ENCODE measurements at regions not wholly inside any gene's neighbourhood (a gene's known extent, or its start where the extent isn't known, plus 50 kb on each side); places are given as distances from the start of the nearest gene placed in this dataset.

- no peak overlapping the region for H3K27ac Mint-ChIP-seq
- peaks cover 12% of the 10 kb centered on the region for H3K9me3 Mint-ChIP-seq (ENCODE audit: low read depth)
- H3K4me1 Mint-ChIP-seq (ENCODE audit: low read depth), result no peaks in the 10 kb centered on the region
- no peak for DNase-seq (ENCODE audit: low spot score, unreplicated experiment)
- no peaks in the 10 kb centered on the region for H3K36me3 Mint-ChIP-seq (ENCODE audit: insufficient read depth)
- no peak for TF ChIP-seq CTCF (IDR thresholded peaks at IDR 0.05; ENCODE audit: unreplicated experiment)
- no peaks in the 10 kb centered on the region for H3K27me3 Mint-ChIP-seq
- no peak overlapping the region for H3K4me3 Mint-ChIP-seq (ENCODE audit: low read depth)
Measured at GRCh38 chr5:37984300-37984699, 144.5 kb upstream of the GDNF start.

- H3K9me3 Mint-ChIP-seq (ENCODE audit: low read depth), result peaks cover 14% of the 10 kb centered on the region
- no peak overlapping the region for H3K27ac Mint-ChIP-seq
- no peak for DNase-seq (ENCODE audit: low spot score, unreplicated experiment)
Measured at GRCh38 chr5:37983463-37983862, 143.6 kb upstream of the GDNF start.

GRCh38 chr5:37979559-37979958, 139.7 kb upstream of the GDNF start:
- peaks cover 18% of the 10 kb centered on the region for H3K9me3 Mint-ChIP-seq (ENCODE audit: low read depth)
- DNase-seq (ENCODE audit: low spot score, unreplicated experiment), result no peak
- no peaks in the 10 kb centered on the region for H3K36me3 Mint-ChIP-seq (ENCODE audit: insufficient read depth)
- no peak overlapping the region for H3K27ac Mint-ChIP-seq
- H3K4me3 Mint-ChIP-seq (ENCODE audit: low read depth), result no peak overlapping the region
- TF ChIP-seq CTCF (IDR thresholded peaks at IDR 0.05; ENCODE audit: unreplicated experiment), result no peak
- H3K4me1 Mint-ChIP-seq (ENCODE audit: low read depth), result no peaks in the 10 kb centered on the region
- no peaks in the 10 kb centered on the region for H3K27me3 Mint-ChIP-seq

More at GRCh38 chr5:37983463-37983862, 143.6 kb upstream of the GDNF start:
- TF ChIP-seq CTCF (IDR thresholded peaks at IDR 0.05; ENCODE audit: unreplicated experiment), result no peak
- H3K4me3 Mint-ChIP-seq (ENCODE audit: low read depth), result no peak overlapping the region
- H3K27me3 Mint-ChIP-seq, result no peaks in the 10 kb centered on the region
- no peaks in the 10 kb centered on the region for H3K4me1 Mint-ChIP-seq (ENCODE audit: low read depth)
- H3K36me3 Mint-ChIP-seq (ENCODE audit: insufficient read depth), result no peaks in the 10 kb centered on the region

- peaks cover 8% of the 10 kb centered on the region for H3K9me3 Mint-ChIP-seq (ENCODE audit: low read depth)
- no peak for TF ChIP-seq CTCF (IDR thresholded peaks at IDR 0.05; ENCODE audit: unreplicated experiment)
- H3K36me3 Mint-ChIP-seq (ENCODE audit: insufficient read depth), result no peaks in the 10 kb centered on the region
- no peaks in the 10 kb centered on the region for H3K4me1 Mint-ChIP-seq (ENCODE audit: low read depth)
- DNase-seq (ENCODE audit: low spot score, unreplicated experiment), result no peak
- H3K27me3 Mint-ChIP-seq, result no peaks in the 10 kb centered on the region
- no peak overlapping the region for H3K4me3 Mint-ChIP-seq (ENCODE audit: low read depth)
- H3K27ac Mint-ChIP-seq, result no peak overlapping the region
Measured at GRCh38 chr5:37975531-37975930, 135.7 kb upstream of the GDNF start.

- peaks cover 1% of the 10 kb centered on the region for H3K9me3 Mint-ChIP-seq (ENCODE audit: low read depth)
- no peak overlapping the region for H3K4me3 Mint-ChIP-seq (ENCODE audit: low read depth)
- TF ChIP-seq CTCF (IDR thresholded peaks at IDR 0.05; ENCODE audit: unreplicated experiment), result no peak
- H3K36me3 Mint-ChIP-seq (ENCODE audit: insufficient read depth), result no peaks in the 10 kb centered on the region
- no peak overlapping the region for H3K27ac Mint-ChIP-seq
- H3K4me1 Mint-ChIP-seq (ENCODE audit: low read depth), result no peaks in the 10 kb centered on the region
- no peaks in the 10 kb centered on the region for H3K27me3 Mint-ChIP-seq
- no peak for DNase-seq (ENCODE audit: low spot score, unreplicated experiment)
Measured at GRCh38 chr5:37971483-37972024, 131.7 kb upstream of the GDNF start.

Measured in progenitor cell of endocrine pancreas (in vitro differentiated cells).